AG09319 (cell line): ENCODE measurements at regions not wholly inside any gene's neighbourhood (a gene's known extent, or its start where the extent isn't known, plus 50 kb on each side); places are given as distances from the start of the nearest gene placed in this dataset.
"Not testable (repeated sequence)": the region's sequence is repeated elsewhere in the genome, so short reads cannot be mapped to it uniquely, and the experiment has no call there.

Source experiments
- DNase-seq: peaks from one replicate; pipeline ENCODE4 v3.0.0-alpha.2; 2010; ENCODE audit warnings: low read depth; ENCODE audit errors: extremely low read depth
- TF ChIP-seq, protein P1 (sequence below): IDR thresholded peaks from 2 replicates; pipeline ENCODE4 v1.5.1; 2011; ENCODE audit warnings: low read depth, mild to moderate bottlenecking, inconsistent platforms, low read length, moderate library complexity

DNA sequence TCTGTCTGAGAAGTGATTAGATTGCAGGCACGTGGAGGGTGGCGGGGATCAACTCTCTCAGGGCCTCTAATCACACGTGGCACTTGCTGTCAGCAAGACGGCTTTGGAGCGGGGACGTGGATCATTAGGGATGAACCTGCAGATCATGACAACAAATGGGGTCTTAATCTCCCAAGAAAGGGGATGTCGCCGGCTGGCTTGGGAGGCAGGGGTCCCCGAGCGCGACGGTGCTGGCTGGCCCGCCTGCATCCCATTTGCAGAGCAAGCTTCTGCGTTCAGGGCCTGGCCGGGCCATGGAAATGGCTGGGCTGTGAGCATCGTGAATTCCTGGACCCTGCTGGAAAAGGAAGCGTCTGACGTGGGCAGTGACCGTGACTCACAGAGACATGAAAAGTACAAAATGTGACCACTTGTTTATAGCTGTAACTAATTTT, 85.1 kb upstream of the SHOX start:
- no peak for DNase-seq
- TF ChIP-seq, protein P1, sequence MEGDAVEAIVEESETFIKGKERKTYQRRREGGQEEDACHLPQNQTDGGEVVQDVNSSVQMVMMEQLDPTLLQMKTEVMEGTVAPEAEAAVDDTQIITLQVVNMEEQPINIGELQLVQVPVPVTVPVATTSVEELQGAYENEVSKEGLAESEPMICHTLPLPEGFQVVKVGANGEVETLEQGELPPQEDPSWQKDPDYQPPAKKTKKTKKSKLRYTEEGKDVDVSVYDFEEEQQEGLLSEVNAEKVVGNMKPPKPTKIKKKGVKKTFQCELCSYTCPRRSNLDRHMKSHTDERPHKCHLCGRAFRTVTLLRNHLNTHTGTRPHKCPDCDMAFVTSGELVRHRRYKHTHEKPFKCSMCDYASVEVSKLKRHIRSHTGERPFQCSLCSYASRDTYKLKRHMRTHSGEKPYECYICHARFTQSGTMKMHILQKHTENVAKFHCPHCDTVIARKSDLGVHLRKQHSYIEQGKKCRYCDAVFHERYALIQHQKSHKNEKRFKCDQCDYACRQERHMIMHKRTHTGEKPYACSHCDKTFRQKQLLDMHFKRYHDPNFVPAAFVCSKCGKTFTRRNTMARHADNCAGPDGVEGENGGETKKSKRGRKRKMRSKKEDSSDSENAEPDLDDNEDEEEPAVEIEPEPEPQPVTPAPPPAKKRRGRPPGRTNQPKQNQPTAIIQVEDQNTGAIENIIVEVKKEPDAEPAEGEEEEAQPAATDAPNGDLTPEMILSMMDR = no peak

DNA sequence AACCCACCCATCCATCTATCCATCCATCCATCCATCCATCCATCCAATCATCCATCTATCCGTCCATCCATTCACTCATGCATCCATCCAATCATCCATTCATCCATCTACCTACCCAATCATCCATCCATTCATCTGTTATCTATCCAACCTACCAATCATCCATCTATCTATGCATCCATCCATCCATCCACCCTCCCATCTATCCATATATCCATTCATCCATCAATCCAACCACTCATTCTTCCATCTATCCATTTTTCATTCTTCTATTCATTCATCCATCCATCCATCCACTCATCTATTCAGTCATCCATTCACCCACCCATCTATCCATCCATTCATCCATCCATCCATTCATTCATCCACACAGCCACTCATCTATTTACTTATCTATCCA, 80.1 kb upstream of the SHOX start:
- TF ChIP-seq, protein P1 = no peak
- DNase-seq = no peak

DNA sequence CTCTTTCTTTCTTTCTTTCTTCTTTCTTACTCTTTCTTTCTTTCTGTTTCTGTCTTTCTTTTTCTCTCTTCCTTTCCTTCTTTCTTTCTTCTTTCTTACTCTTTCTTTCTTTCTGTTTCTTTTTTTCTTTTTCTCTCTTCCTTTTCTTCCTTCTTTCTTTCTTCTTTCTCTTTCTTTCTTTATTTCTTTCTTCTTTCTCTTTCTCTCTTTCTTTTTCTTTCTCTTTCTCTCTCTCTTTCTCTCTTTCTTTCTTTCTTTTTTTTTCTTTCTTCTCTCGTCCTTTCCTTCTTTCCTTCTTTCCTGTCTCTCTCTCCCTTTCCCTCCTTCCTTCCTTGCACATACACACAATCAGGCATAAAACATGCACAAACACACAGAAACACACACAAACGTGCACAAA, 79.3 kb upstream of the SHOX start:
- TF ChIP-seq, protein P1 = no peak
- no peak for DNase-seq

DNA sequence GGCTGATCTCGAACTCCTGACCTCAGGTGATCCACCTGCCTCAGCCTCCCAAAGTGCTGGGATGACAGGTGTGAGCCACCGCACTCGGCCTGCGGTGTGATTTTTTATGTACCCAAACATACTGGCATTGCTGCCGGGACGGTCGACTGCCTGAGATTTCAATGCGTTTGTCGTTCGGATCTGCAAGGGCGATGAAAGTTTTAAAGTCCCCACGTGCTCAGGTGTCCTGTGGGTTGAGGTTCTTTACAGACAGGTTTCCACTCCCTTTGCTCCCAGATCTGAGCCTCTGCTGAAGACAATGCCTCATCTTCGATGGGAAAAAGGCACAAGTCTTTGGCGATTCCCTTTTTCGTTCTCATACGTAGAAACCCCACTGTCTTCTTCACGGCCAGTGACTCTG, 78.1 kb upstream of the SHOX start:
- DNase-seq = no peak
- TF ChIP-seq, protein P1 = no peak

DNA sequence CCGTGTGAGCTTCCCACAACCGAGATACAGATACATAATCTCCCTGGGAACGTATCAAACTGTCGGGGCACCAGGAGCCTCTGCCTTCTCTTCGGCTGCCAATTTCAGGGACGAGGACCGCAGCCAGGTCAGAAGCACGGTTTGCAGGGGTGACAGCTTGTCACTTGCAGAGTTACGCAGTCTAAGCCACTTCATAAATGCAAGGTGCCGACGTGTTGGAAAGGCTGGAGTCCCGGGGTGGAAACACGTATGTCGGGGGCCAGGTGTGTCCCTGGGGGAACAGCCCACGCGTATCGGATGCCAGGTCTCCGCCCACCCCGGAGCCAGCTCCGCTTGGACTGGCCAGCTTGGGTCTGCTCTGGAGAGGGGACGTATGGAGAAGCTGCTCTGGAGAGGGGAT, 76.3 kb upstream of the SHOX start:
- DNase-seq = no peak
- TF ChIP-seq, protein P1 = no peak

DNA sequence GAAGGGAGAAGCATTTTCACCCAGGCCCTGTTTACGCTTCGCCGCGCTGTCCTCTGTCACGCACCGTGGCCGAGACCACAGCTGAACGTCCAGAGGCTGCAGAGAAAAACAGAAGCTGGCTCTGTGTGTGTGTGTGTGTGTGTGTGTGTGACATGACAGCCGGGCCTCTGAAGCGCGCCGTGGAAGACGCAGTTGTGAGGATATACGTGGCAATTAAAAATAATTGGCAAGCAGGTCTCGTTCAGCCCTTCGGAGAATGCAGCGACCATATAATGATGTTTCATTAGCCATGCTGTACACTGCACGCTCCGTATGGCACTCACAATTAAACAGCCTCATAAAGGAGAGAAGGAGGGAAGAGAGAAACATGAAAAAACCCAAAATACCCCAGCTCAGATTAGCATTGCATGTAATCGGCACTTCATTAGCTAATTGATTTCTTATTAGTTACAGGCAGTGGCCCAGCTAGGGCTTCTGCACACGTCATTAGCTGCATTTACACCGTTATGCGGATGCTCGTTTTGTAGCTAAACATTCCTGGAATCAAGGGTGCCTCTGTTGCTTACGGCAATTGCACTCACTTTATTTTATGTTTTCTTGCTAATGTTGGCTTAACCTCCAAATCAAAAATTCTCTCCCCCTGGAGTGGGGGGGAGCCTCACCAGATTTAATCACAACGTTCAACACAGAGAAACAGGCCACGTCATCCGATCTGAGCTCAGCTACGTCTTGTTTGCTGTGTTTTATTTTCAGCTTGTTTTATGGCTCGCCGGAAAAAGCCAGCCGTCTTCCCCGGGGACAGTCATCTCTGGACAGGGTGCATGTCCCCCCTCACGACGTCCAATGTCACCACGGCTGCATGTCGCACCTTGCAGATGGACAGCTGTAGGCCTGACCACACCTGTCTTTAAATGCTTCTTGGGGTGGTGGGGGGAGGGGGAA, 74.6 kb upstream of the SHOX start:
- no peak for DNase-seq
- TF ChIP-seq, protein P1 = no peak

DNA sequence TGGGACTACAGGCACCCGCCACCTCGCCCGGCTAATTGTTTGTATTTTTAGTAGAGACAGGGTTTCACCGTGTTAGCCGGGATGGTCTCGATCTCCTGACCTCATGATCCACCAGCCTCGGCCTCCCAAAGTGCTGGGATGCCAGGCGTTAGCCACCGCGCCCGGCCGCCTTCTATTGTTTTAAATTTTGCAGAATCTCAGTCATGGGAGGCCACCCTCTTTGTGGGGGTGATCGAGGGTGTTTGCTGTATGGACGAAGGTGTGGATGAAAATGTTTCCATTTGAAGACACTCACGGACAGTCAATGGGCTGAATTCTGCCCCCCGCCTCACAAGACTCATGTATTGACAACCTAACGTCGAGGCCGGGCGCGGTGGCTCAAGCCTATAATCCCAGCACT, 73.0 kb upstream of the SHOX start:
- not testable (repeated sequence) for DNase-seq

DNA sequence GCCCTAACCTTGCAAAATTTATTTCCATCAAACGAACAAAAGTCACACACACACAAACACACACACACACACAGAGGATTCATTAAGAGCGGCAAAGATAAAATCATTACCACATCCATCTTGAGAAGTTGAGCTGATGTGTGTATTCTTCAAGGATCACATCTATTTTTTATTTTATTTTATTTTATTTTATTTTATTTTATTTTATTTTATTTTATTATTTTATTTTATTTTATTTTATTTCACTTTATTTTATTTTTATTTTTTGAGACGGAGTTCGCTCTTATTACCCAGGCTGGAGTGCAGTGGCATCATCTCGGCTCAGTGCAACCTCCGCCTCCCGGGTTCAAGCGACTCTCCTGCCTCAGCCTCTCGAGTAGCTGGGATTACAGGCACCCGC, 71.3 kb upstream of the SHOX start:
- DNase-seq = not testable (repeated sequence)
